HG02623 (cell line): ENCODE measurements at regions not wholly inside any gene's neighbourhood (a gene's known extent, or its start where the extent isn't known, plus 50 kb on each side); places are given as distances from the start of the nearest gene placed in this dataset.
"Not testable (repeated sequence)": the region's sequence is repeated elsewhere in the genome, so short reads cannot be mapped to it uniquely, and the experiment has no call there.

Source experiments
- ATAC-seq: cut with Tn5 transposase; IDR thresholded peaks from one replicate; pipeline ENCODE4 v1.9.1; 2021; ENCODE audit warnings: moderate library complexity; ENCODE audit not compliant: unreplicated experiment

DNA sequence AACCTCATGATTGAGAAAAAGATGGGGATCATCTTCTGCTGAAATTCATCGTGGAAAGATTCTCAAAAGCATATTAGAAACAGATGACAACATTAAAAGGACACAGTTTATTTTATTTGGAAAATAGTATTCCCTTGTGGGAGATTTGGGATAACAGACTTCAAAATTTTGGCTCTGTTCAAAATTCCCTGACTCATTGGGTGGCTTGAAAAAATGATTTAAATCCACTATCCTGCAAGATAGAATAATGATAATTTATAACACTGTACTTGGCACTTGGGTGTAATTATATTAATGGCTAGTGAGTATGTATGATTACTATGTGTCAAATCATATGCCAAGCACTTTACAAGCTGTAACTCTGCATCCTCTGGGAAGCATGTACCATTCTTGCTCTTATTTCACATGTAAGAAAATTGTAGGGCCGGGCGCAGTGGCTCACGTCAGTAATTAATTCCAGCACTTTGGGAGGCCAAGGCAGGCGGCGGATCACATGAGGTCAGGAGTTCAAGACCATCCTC is 128.8 kb downstream of the LMNTD1 start:
- ATAC-seq = no peak

DNA sequence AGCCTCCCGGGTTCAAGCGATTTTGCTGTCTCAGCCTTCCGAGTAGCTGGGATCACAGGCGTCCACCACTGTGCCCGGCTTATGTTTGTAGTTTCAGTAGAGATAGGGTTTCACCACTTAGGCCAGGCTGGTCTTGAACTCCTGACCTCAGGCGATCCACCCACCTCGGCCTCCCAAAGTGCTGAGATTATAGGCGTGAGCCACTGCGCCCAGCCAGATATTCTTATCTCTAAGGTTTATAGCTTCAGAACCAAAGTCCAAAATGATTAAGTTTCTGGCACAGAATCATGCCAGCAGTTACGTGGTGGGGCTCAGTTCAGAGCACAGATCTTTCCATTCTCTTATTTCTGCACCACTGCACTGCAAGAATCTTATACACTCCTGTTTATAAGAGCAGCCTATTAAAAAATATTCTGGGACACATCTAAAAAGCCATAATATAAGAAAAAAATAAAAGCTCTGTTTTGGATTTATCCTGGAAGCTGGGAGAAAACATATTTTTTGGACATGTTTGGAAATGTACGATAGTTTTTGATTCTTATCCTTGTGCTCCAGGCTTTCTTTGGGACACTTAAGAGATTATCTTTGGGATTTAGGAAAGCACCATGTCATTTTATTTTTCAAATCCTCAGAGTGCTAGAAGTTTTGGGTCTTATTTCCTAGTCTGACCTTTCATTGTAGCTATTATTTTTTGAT is 129.6 kb downstream of the LMNTD1 start:
- ATAC-seq = no peak

DNA sequence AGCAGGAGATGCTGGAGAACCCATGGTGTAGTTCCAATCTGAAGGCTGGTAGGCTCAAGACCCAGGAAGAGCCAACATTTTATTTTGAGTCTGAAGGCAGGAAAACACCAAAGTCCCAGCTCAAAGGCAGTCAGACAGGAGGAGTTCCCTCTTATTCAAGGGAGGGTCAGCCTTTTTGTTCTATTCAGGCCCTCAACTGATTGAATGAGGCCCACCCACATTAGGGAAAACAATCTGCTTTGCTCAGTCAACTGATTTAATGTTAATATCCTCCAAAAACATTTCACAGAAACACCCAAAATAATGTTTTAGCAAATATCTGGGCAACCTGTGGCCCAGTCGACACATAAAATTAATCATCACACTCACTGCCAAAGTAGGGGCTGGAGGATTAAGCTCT is 130.8 kb downstream of the LMNTD1 start:
- no peak for ATAC-seq

DNA sequence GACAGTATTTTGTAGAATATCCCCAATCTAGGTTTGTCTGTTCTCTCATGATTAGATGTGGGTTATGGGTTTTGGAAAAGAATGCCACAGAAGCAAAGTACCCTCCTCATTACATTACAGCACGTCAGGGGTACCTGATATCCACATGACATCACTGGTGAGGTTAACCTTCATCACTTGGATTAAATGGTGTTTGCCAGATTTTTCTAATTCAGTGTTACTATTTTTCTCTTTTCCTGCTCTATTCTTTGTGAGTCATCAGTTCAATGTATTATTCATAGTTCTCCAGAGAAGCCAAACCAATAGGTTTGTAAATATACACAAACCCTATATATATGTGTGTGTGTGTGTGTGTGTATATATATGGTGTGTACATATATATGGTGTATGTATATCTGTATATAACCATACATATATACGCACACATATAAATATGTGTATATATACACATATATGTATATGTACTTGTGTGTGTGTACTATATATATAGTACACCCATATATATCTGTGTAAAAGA is 131.4 kb downstream of the LMNTD1 start:
- ATAC-seq = no peak

DNA sequence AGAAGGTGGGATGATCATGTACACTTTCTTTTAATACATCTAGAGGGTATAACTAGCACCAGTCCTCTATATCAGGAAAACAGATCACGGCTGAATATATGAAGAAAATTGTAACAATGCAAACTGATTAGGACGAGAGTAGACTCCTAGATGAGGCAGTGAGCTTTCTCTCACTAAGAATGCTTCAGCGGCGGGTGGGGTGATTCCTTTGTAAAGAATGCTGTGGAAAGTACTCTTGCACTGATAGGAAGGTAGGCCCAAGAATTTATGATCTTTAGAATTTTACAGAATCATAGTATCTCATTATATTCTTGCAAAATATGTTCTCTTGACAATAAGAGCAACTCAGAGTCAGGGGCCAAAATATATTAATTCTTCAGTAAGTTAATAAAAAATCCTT is 133.0 kb downstream of the LMNTD1 start:
- ATAC-seq = no peak

DNA sequence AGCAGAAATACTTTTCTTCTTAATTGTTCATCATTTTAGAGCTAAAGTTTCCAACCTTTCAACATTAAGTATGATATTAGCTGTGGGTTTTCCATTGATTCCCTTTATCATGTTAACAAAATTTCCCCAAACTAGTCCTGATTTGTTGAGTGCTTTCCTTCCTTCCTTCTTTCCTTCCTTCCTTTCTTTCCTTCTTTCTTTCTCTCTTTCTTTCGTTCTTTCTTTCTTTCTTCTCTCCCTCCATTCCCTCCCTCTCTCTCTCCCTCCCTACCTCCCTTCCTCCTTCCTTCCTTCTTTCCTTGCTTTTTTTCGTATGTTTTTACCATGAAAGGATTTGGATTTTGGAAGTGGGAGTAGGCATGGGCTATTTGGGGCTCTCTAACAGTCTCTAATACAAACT is 133.5 kb downstream of the LMNTD1 start:
- ATAC-seq = no peak

DNA sequence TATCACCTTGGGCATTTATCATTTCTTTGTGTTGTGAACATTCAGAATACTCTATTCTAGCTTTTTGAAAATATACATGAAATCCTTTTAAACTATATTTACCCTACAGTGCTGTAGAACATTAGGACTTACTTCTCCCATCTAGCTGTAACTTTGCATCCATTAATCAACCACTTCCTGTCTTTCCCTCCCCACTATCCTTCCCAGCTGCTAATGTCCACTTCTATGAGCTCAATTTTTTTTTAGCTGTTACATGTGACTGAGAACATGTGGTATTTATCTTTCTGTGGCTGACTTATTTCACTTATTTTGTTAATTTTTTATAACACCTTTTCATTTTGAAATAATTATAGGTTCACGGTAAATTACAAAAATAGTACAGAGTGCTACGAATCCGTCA is 136.0 kb downstream of the LMNTD1 start:
- ATAC-seq = no peak

DNA sequence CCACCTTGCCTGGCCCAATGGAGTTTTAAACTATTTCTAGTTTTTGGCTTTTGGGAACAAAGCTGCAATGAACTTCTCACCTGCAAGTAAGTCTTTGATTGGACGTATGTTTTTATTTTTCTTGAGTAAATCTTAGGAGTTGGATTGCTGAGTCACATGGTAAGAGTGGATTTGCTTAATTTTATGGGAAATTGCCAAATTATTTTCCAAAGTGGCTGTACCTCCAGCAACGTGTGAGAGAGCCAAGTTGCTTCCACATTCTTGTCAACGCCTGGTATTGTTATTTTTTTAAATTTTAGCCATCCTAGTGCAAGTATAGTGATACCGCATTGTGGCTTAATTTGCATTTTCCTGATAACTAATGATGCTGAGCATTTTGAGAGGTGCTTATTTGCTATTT is 136.6 kb downstream of the LMNTD1 start:
- ATAC-seq = no peak

DNA sequence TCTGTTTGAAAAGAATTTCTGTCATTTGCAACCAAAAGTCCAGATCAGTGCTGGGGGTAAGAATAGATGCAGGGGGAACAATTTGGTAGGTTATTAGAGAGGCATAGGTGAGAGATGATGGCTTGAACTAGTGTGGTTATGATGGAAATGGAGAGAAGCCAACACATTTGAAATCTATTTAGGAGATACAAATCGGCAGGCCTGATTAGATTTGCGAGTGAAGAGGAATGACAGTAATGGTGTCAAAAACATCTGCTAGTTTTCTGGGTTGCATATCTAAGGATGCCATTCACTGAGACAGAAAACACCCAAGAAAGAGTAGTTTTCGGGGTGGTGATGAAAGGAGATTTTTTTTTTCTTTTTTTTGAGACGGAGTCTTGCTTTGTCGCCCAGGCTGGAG is 138.1 kb downstream of the LMNTD1 start:
- no peak for ATAC-seq

DNA sequence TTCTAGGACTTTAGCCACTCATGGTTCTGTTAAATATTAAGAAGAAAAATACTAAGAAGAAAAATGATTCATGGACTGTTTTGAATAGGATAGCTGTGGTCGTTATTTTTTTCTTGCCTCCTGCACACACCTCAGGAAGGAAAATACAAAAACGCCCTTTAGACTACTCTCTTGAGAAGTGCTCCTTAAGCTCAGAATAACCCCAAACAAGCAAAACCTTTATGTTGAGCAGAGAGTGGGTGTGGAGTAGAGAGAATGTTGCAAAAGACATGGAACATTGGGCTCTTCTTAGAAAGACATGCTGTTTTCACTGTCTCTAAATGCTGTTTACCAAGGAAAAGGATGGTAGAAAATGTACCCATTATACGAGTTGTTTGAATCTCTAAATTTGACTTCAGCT is 140.3 kb downstream of the LMNTD1 start:
- ATAC-seq = no peak

DNA sequence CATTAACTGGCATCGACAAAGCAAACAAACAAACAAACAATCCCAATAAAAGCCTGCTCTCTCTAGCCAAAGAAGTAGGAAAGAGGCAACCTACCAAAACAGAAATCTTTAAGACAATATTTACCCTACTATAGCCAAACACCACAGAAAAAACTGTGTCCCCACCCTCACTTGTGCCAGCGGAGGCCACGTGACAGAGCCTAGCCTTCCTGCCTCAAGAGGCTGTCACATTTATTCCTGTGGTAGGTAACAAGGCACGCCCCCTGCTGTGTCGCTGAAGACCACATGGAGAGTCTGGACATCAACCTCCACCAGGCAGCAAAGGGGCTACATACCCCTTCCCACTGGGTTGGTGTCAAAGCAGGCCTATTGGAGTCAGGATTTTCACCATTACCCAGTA is 148.1 kb downstream of the LMNTD1 start:
- ATAC-seq = no peak

DNA sequence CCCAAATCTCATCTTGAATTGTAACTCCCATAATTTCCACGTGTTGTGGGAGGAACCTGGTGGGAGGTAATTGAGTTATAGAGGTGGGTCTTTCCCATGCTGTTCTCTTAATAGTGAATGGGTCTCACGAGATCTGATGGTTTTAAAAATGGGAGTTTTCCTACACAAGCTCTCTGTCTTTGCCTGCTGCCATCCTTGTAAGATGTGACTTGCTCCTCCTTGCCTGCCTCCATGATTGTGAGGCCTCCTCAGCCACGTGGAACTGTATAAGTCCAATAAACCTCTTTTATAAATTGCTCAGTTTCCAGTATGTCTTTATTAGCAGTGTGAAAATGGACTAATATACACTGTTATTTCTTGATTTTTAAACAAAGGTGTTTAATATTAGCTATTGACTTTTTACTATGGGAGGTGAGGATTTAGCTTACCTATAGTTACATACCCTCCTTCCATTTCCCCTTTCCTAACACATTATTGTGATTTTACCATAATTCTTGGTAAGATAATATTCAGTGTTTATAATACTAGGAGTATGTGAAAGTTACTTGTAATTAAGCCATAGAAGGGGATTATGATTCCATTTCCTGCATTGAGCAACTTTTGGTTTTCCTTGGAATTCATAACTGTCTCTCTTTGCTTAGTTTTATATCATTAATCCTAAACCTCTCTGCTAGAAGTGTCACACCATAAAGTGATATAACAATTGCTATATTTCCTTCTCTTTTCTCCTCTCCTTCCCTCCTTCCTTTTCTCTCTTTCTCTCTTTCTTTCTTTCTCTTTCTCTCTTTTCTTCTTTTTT is 151.0 kb upstream of the KRAS start:
- no peak for ATAC-seq

DNA sequence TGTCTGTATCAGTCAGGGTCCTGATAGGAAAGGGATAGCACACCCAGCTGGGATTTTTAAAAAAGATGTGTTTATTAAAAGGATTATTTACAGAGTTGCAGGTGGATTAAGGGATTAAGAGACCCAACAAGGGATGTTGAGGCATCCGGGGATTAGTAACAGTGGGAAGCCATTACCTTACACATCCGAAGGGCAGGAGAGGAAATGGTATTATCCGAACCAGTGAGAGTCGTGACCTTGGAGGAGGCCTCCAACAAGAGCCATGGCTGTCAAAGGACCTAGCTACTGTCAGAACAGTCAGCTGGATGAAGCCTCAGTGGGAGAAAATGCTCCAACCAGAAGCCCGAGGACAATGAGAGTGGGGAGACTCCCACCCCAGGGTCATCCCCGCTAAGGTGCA is 146.3 kb upstream of the KRAS start:
- ATAC-seq = no peak

DNA sequence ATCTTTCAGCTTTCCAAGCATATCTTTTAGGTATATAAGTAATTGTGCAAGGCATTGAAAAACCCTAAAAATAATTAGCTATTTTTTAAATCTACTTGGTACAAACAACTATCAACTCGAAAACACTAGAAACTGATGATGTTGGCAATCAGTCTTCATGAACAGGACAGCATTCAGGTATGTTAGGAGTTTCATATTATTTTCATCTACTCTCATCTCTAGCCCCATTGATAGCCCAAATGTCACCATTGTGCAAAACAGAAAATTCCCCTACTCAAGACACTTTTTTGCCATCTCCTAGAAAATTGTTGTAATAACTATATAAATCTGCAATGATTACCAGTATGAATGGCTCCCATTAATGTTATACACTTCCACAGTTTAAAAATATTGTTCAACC is 144.5 kb upstream of the KRAS start:
- no peak for ATAC-seq

DNA sequence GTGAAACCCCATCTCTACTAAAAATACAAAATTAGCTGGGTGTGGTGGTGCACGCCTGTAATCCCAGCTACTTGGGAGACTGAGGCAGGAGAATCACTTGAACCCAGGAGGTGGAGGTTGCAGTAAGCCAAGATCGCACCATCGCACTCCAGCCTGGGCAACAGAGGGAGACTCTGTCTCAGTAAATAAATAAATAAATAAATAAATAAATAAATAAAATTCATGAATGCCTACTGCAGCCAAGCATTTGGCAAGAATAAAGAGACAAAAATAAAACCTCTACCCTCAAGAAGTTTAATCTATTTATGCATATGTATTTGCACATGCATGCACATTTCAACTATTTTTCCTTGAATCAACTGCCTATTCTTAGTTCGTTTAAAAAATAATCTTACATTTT is 144.0 kb upstream of the KRAS start:
- ATAC-seq = not testable (repeated sequence)

DNA sequence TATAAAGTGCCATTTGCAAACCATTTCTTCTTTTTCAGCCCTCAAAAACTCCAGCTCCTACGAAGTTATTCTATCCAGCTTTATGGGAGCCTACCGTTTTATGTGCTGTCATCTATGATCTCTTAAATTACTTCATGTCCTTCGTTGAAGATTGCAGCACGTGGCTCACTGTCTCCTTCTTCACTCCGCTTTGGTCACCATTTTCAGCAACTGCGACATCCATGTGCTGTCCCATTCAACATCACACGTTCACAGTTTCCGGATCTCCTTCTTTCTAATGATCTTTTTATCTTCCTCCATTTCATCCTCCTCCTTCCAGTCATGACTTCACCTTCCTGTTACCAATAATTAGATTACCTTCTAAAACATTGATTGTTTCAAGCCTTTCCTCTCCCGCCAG is 143.3 kb upstream of the KRAS start:
- no peak for ATAC-seq

DNA sequence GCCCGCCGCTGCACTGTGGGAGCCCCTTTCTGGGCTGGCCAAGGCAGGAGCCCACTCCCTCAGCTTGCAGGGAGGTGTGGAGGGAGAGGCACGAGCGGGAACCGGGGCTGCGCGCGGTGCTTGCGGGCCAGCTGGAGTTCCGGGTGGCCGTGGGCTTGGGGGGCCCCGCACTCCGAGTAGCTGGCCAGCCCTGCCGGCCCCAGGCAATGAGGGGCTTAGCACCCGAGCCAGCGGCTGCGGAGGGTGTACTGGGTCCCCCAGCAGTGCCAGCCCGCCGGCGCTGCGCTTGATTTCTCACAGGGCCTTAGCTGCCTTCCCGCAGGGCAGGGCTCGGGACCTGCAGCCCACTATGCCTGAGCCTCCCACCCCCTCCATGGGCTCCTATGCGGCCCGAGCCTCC is 140.6 kb upstream of the KRAS start:
- not testable (repeated sequence) for ATAC-seq

DNA sequence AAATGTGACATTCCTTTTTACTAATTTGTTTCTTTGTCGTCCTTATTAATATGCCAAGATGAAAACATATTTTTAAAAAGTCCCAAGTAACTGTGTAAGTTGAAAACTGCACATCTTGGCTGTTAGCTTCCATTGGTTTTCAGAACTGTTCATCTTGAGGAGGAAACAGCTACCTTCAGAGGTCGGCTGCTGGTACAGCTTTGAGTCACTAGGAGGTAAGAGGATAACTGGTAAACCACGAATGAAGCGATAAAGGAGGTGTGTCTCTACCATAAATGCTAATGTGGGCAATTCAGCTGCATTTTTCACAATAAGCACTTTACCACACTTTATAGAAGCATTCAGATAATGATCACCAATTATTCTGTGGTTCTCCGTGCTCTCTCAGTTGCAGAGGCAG is 137.5 kb upstream of the KRAS start:
- ATAC-seq = no peak

DNA sequence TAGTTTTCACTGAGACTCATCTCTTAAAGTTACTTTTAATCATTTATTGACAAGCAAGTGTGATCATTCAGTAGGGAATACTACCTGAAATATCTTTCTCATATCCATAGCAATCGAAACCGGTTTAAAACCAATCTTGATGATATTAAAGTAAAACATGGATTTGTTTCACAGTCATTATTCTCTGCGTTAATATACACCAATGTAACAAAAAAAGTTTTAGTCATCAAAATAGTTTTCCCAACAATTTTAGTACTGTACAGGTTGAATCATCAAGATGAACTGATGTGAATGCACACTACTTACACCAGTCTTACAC is 137.0 kb upstream of the KRAS start:
- no peak for ATAC-seq

DNA sequence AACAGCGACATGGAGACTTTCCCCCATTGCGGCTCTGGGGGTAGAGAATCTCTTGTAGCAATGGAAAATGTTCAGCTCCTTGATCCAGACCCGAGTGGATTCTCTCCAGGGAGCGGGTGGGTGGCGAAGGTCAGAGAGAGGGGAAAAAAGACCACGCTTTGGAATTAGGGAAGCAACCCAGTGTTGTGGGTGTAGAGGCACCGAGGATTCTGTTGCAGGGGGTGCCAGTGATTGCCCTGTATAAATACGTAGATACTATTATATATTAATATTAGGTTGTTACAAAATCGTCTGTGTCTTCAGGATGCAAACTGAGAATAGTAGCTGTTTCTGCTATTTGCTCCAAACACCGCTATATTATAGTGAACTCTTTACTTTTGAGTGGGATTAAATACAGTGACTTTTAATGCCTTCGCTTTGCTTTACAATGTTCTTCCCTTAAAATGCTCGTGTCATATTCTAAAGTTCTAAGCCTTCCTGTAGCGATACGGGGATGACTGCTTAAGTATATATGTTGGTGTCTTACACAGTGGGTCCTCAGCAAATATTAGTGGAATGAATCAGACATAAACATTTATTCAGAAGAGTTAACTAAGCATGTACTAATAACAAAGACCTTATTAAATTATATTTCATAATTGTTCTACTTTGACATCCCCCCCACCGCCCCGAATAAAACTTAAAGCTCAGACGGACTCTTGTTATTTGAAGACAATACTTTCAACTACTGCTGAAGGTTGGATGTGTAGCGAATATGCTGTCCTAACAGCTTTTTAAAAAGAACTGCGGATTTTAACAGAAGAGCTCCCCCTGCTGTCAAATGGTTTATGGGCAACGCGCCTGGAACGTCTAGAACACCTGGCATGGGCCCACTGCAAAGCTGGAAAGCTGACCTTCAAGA is 136.4 kb upstream of the KRAS start:
- peak; percentile 25 for ATAC-seq

DNA sequence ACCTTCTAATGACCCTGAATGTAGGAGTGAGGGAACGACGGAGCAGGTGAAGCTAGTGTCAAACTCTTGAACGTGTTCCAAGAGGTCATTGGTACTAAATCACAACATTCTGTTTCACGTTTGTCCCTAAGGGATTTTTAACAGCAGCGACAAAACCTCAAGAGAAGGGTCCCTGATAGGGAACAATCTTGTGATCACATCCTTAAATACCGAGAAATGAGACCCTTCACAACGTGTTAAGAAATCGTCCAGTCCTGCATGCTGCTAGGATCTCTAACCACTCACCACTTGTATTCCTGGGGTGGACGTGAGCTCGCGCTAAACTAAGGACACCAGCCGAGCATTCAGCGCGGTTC is 134.1 kb upstream of the KRAS start:
- ATAC-seq = no peak
